Forelimb muscle (tissue), 1 donor: ENCODE measurements at regions not wholly inside any gene's neighbourhood (a gene's known extent, or its start where the extent isn't known, plus 50 kb on each side); places are given as distances from the start of the nearest gene placed in this dataset.
"Not testable (repeated sequence)": the region's sequence is repeated elsewhere in the genome, so short reads cannot be mapped to it uniquely, and the experiment has no call there.

ENCODE experiments used
- DNase-seq: peaks from one replicate; pipeline ENCODE4 v3.0.0-alpha.2; 2013; ENCODE audit warnings: low read depth

DNA sequence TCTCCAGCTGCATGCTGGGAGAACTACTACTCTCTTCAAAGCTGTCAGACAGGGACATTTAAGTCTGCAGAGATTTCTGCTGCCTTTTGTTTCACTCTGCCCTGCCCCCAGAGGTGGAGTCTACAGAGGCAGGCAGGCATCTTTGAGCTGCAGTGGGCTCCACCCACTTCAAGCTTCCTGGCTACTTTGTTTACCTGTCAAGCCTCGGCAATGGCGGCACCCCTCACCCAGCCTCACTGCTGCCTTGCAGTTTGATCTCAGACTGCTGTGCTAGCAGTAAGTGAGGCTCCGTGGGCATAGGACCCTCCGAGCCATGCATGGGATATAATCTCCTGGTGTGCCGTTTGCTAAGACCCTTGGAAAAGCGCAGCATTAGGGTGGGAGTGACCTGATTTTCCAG, 61.7 kb downstream of the DMRTA1 start:
- DNase-seq: not testable (repeated sequence)

DNA sequence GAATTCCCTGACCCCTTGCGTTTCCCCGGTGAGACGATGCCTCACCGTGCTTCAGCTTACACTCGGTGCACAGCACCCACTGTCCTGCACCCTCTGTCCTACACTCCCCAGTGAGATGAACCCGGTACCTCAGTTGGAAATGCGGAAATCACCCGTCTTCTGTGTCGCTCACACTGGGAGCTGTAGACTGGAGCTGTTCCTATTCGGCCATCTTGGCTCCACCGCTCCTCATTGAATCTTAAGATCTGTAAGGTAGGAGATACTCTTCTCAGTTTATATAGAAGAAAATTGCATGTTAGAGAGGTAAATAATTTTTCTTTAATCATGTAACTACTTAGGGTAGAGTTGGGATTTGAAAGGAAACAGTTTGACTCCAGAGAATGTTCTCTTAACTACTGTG, 62.2 kb downstream of the DMRTA1 start:
- DNase-seq: no peak

- DNase-seq: no peak
Measured at GRCh38 chr9:22512495-22512894, 65.9 kb downstream of the DMRTA1 start.

DNA sequence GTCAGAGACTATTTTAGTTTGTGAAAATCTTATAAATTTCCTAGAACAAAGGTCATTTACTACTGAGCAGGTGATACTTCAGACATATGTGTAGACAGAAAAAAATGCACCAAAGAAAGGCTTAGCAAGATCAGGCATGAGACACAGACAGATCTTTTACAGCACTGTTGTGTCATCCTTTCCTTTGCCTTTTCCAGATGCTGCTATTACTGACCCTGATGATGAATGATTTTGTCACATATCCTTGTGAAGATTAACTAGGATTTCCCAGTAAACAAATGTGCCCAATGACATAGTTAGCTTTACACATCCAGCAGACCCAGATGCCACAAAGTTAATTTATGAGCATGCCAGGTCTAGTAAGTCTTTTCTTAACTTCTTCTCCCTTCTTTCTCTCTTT, 68.2 kb downstream of the DMRTA1 start:
- no peak for DNase-seq

DNA sequence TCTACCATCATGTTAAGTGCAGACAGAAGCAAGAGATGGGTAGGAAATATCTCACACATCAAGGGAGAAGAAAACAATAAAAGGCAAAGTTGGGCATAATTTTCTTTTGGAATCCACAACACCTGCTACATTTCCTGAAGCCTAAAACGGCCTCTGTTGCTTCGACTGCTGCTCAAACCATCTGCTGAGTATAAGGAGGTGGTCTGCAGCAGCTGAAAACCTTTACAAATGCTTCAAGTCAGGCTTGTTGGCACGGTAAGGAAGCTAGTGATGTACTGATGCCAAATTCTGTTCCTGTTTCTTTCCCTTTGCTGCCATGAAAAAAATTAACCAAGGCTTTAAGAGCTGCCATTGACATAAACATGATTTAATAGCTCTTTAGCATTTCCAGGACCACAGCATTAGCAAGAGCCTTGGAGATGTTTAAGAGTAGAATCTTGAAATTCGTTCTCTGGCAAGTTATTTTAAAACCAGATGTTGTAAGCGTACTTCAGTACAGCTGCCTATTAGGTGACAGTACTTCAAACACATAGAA, 75.6 kb downstream of the DMRTA1 start:
- no peak for DNase-seq

DNA sequence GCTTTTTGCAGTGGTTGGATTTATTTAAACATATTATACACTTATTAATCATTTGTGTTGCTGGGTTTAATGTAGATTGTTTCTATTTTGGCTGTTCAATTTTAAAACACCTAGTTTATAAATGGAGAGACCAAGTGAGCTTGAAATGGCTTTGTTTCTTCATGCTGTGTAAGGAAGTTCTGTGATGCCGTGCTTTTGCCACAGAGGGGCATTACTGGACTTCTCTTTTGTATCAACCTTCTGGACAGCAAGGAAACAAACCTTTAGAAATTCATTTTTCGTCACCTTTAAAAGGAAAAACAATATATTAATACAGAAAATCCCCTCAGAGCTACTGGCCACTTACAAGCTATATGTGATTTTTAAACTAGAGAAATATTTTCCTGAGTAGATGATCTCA, 81.9 kb downstream of the DMRTA1 start:
- DNase-seq: no peak

- DNase-seq: no peak
Measured at GRCh38 chr9:22529426-22530199, 83.0 kb downstream of the DMRTA1 start.

- DNase-seq: no peak
Measured at GRCh38 chr9:22535780-22536179, 89.2 kb downstream of the DMRTA1 start.

- DNase-seq: no peak
Measured at GRCh38 chr9:22537721-22538120, 91.1 kb downstream of the DMRTA1 start.

DNA sequence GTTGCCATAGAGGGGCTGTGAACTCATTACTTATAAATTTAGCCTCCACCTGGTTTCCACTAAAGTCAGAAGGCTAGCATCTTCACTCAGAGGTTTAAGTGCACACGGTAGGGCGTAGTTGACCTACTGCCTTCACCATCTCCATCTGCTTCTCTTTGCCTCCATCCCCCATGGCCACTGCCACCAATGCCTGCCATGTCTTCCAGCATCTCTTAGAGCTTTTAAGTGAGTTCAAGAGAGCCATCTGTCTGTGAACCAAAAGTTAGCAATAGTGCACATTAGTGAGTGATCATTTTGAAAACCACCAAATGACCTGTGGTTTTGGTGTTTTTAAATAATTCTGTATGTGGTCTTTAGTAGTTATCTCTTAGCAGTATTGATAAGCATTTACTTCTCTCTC, 102.0 kb downstream of the DMRTA1 start:
- DNase-seq: no peak

GRCh38 chr9:22574740-22575139, 128.1 kb downstream of the DMRTA1 start:
- no peak for DNase-seq

DNA sequence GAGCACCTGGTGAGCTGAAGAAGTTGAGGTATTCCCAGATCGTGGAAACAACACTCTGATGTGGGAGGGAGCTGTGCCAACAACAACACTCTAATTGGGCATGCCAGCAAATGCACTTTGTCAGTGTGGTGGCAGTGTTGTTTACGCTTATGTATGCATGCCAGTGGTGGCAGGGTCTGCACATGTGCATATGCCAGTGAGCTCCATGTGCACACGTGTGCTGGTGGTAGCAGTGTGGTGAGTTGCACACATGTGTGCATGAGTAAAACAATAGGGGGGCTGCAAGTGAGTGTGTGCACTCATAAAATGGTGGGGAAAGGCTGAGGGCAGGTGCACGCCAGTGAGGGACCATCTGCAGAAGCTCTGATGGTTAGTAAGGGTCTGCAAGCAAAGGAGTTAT, 134.2 kb downstream of the DMRTA1 start:
- DNase-seq: no peak

GRCh38 chr9:22582221-22582620, 135.6 kb downstream of the DMRTA1 start:
- no peak for DNase-seq

DNA sequence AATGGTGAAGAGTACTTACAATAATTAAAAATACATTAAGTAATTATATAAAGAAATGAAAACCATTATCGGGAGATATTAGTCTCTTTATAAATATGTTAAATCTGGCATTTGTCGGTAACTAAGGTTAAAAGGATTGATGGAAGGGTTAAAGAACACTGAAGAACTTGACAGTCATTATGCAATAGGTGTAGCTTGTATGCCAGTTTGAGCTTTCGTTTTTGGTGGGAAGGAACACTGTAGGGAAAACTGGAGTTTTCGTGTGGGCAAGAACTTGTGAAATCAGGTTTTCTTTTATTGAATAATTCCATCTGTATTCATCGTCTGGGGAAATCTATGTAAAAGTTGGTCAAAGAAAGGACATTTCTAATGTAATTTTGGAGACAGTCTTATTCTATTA, 142.3 kb downstream of the DMRTA1 start:
- DNase-seq: no peak

DNA sequence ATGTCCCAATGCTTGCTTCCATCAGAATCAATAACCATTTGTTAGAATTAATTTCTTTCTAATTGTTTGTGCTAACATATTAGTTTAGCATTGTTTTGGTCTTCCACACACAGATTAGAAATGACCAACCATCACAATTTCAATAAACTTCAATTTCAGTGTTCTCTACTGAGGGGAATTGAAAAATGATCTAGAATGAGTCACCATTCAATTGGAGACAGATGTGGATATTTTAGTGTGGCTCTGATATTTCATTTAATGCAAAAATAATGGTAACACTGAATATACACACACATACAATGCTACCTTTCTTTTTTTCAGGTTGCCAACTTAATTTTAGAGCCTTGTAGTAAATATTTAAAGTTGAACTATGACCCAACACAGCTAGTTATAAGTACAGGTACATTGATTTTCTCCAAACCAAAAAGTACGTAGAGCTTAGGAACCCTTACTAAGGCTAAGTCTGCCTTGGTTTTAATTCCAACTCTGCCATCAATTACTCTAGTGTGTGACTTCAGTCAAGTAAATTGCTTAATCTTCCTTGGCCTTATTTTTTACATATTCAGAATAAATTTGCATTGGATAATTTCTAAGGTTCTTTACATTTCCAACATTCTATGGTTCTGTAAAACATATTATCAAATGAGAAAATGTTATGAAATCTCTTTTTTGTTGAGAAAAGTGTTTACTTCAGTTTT, 143.9 kb downstream of the DMRTA1 start:
- DNase-seq: no peak

GRCh38 chr9:22595805-22596204, 149.2 kb downstream of the DMRTA1 start:
- DNase-seq: no peak

DNA sequence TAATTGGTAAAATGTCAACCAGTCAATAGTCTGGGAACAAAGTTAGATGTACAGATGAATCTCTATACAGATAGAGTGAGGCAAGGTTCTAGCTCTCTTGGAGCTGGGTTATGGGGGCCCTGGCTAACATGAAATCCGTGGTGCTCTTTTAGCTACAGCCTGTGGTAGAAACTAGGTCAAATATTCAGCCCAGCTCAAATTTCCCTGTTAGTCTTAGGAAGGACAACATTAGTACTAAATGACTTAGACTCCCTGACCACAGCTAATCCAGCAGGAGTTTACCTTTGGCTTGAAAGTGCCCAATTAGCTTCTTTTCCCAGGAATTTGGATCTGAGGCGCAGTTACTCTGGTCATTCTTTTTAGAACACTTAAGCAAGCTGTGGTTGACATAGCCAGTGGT, 170.5 kb downstream of the DMRTA1 start:
- DNase-seq: no peak

GRCh38 chr9:22622815-22623214, 176.2 kb downstream of the DMRTA1 start:
- peak; percentile 1 for DNase-seq

- no peak for DNase-seq
Measured at GRCh38 chr9:22623236-22623635, 176.6 kb downstream of the DMRTA1 start.

- DNase-seq: no peak
Measured at GRCh38 chr9:22625540-22625939, 178.9 kb downstream of the DMRTA1 start.

DNA sequence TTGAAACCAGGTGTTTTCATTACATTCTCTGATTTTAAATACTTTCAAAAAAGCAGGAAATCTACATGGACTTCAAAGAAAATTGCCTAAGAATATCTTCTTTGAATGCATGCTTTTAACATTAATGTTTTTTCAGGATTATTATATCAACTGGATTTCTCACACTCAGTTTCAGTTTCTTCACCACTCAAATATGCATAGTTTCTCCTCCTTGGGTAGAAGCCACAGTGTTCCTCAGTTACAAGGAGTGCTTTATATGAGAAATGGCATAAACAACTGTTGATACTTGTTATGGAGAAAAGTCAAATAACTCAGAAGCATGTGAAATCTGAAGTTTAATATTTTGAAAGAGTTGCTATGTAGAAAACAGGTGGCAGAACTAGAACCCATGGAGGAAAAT, 196.9 kb downstream of the DMRTA1 start:
- no peak for DNase-seq

DNA sequence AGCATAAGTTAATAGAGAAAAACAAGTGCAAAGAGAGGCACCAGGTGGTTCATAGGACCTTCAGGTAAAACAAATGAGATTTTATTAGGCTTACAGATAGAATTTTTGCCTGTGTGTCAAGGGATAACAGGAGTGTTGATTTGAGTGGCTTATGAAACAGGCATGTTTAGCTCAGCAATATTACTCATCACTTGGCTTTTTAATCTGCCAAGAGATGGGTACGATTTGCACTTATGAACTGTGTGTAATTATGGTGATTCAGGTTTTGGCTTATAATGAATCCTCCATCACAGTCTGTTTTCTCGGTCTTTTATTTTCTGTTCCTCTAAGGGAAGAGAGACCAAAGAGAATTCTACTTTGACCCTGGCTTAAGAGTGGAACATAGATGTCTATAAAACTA, 199.3 kb downstream of the DMRTA1 start:
- no peak for DNase-seq

GRCh38 chr9:22649384-22649783, 202.8 kb downstream of the DMRTA1 start:
- DNase-seq: no peak
